ENCODE measurements at regions not wholly inside any gene's neighbourhood (a gene's known extent, or its start where the extent isn't known, plus 50 kb on each side); places are given as distances from the start of the nearest gene placed in this dataset.

- no peak for DNase-seq (ENCODE audit: low read depth)
These were observed 95.4 kb upstream of the KLHL25 start for GRCh38 chr15:85889956-85890619.

- no peak for DNase-seq (ENCODE audit: low read depth)
These were observed 95.9 kb upstream of the KLHL25 start for GRCh38 chr15:85890620-85890980.

- DNase-seq (ENCODE audit: low read depth), result no peak
These were observed 96.7 kb upstream of the KLHL25 start for GRCh38 chr15:85891470-85891869.

GRCh38 chr15:85892232-85892631 is 97.5 kb upstream of the KLHL25 start:
- DNase-seq (ENCODE audit: low read depth), result no peak

GRCh38 chr15:85897207-85897894 is 102.6 kb upstream of the KLHL25 start:
- DNase-seq (ENCODE audit: low read depth), result no peak

GRCh38 chr15:85897895-85898717 is 103.4 kb upstream of the KLHL25 start:
- DNase-seq (ENCODE audit: low read depth), result no peak

GRCh38 chr15:85899927-85900326 is 105.2 kb upstream of the KLHL25 start:
- DNase-seq (ENCODE audit: low read depth), result no peak

- DNase-seq (ENCODE audit: low read depth), result no peak
These were observed 111.2 kb upstream of the KLHL25 start for GRCh38 chr15:85905751-85906450.

GRCh38 chr15:85906640-85907039 is 111.9 kb upstream of the KLHL25 start:
- no peak for DNase-seq (ENCODE audit: low read depth)

GRCh38 chr15:85910834-85911233 is 116.1 kb upstream of the KLHL25 start:
- no peak for DNase-seq (ENCODE audit: low read depth)

GRCh38 chr15:85913461-85913860 is 118.7 kb upstream of the KLHL25 start:
- no peak for DNase-seq (ENCODE audit: low read depth)

GRCh38 chr15:85920956-85921355 is 126.2 kb upstream of the KLHL25 start:
- DNase-seq (ENCODE audit: low read depth), result no peak

GRCh38 chr15:85924088-85924487 is 129.4 kb upstream of the KLHL25 start:
- no peak for DNase-seq (ENCODE audit: low read depth)

- no peak for DNase-seq (ENCODE audit: low read depth)
These were observed 131.0 kb upstream of the KLHL25 start for GRCh38 chr15:85925649-85926237.

GRCh38 chr15:85926834-85927233 is 132.1 kb upstream of the KLHL25 start:
- DNase-seq (ENCODE audit: low read depth), result no peak

GRCh38 chr15:85927931-85928537 is 133.3 kb upstream of the KLHL25 start:
- no peak for DNase-seq (ENCODE audit: low read depth)

- no peak for DNase-seq (ENCODE audit: low read depth)
These were observed 135.1 kb upstream of the KLHL25 start for GRCh38 chr15:85929786-85930185.

GRCh38 chr15:85932391-85932790 is 137.7 kb upstream of the KLHL25 start:
- no peak for DNase-seq (ENCODE audit: low read depth)

GRCh38 chr15:85934691-85935090 is 140.0 kb upstream of the KLHL25 start:
- DNase-seq (ENCODE audit: low read depth), result no peak

- DNase-seq (ENCODE audit: low read depth), result no peak
These were observed 140.5 kb upstream of the KLHL25 start for GRCh38 chr15:85935182-85935581.

GRCh38 chr15:85937661-85938060 is 142.0 kb upstream of the AGBL1 start:
- no peak for DNase-seq (ENCODE audit: low read depth)

Data from fibroblast of gingiva (primary cell).